ENCODE measurements at regions not wholly inside any gene's neighbourhood (a gene's known extent, or its start where the extent isn't known, plus 50 kb on each side); places are given as distances from the start of the nearest gene placed in this dataset.
"Not testable (repeated sequence)": the region's sequence is repeated elsewhere in the genome, so short reads cannot be mapped to it uniquely, and the experiment has no call there.

- no peak for DNase-seq (ENCODE audit: low read depth, low spot score)
- ChIA-PET CTCF (no interaction called here), POLR2A (no interaction called here)
- H3K4me3 ChIP-seq (ENCODE audit: low read depth, low read length) = no peak overlapping the region
- TF ChIP-seq, protein P1, sequence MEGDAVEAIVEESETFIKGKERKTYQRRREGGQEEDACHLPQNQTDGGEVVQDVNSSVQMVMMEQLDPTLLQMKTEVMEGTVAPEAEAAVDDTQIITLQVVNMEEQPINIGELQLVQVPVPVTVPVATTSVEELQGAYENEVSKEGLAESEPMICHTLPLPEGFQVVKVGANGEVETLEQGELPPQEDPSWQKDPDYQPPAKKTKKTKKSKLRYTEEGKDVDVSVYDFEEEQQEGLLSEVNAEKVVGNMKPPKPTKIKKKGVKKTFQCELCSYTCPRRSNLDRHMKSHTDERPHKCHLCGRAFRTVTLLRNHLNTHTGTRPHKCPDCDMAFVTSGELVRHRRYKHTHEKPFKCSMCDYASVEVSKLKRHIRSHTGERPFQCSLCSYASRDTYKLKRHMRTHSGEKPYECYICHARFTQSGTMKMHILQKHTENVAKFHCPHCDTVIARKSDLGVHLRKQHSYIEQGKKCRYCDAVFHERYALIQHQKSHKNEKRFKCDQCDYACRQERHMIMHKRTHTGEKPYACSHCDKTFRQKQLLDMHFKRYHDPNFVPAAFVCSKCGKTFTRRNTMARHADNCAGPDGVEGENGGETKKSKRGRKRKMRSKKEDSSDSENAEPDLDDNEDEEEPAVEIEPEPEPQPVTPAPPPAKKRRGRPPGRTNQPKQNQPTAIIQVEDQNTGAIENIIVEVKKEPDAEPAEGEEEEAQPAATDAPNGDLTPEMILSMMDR (IDR thresholded peaks at IDR 0.05; ENCODE audit: insufficient read depth, low read length, missing control alignments) = no peak
Measured at GRCh38 chr4:31190671-31191070, 470.5 kb downstream of the PCDH7 start.

DNA sequence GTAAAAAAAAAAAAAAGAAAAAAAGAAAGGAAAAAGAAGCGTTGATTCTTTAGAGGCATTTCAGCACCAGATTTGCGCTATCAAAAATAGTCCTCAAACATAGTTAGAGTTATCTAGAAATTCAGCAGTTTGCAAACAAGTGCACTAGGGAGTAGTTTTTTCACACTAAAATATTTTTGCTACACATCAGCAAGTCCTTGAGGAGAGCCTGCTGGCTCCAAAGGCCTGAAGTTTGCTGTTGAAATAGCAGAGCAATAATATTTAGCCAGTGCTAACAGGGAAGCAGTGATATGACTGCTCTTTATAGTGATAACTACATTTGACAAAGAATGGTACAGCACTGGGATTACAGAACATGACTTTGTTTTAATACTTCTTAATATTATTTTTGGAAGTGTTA lies 472.2 kb downstream of the PCDH7 start:
- POLR2A ChIA-PET = no interaction called here
- H3K4me3 ChIP-seq (ENCODE audit: low read depth, low read length) = no peak overlapping the region
- TF ChIP-seq, protein P1 (IDR thresholded peaks at IDR 0.05; ENCODE audit: insufficient read depth, low read length, missing control alignments) = no peak

GRCh38 chr4:31193521-31193920 lies 473.4 kb downstream of the PCDH7 start:
- TF ChIP-seq, protein P1 (IDR thresholded peaks at IDR 0.05; ENCODE audit: insufficient read depth, low read length, missing control alignments) = no peak
- CTCF ChIA-PET = no interaction called here

More for the DNA sequence above, 472.2 kb downstream of the PCDH7 start:
- no peak for DNase-seq (ENCODE audit: low read depth, low spot score)
- CTCF ChIA-PET = no interaction called here

GRCh38 chr4:31194823-31195222 lies 474.7 kb downstream of the PCDH7 start:
- DNase-seq (ENCODE audit: low read depth, low spot score) = no peak
- CTCF ChIA-PET = no interaction called here
- POLR2A ChIA-PET = no interaction called here

More at GRCh38 chr4:31193521-31193920, 473.4 kb downstream of the PCDH7 start:
- POLR2A ChIA-PET = no interaction called here
- H3K4me3 ChIP-seq (ENCODE audit: low read depth, low read length) = no peak overlapping the region
- no peak for DNase-seq (ENCODE audit: low read depth, low spot score)

DNA sequence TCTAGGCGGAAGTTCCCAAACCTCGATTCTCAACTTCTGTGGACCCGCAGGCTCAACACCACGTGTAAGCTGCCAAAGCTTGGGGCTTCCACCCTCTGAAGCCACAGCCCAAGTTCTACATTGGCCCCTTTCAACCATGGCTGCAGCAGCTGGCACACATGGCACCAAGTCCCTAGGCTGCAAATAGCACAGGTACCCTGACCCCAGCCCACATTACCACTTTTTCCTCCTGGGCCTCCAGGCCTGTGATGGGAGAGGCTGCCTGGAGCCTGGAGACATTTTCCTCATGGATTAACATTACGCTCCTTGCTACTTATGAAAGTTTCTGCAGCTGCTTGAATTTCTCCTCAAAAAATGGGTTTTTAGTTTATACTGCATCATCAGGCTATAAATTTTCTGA lies 479.5 kb downstream of the PCDH7 start:
- no peak overlapping the region for H3K4me3 ChIP-seq (ENCODE audit: low read depth, low read length)
- CTCF ChIA-PET = no interaction called here
- no peak for DNase-seq (ENCODE audit: low read depth, low spot score)
- TF ChIP-seq, protein P1 (IDR thresholded peaks at IDR 0.05; ENCODE audit: insufficient read depth, low read length, missing control alignments) = no peak
- POLR2A ChIA-PET = no interaction called here

More at GRCh38 chr4:31194823-31195222, 474.7 kb downstream of the PCDH7 start:
- H3K4me3 ChIP-seq (ENCODE audit: low read depth, low read length) = no peak overlapping the region
- TF ChIP-seq, protein P1 (IDR thresholded peaks at IDR 0.05; ENCODE audit: insufficient read depth, low read length, missing control alignments) = no peak

GRCh38 chr4:31202054-31202453 lies 481.9 kb downstream of the PCDH7 start:
- H3K4me3 ChIP-seq (ENCODE audit: low read depth, low read length); DNase-seq (ENCODE audit: low read depth, low spot score); POLR2A ChIA-PET; CTCF ChIA-PET: not testable (repeated sequence)

GRCh38 chr4:31204874-31205273 lies 484.7 kb downstream of the PCDH7 start:
- no peak for DNase-seq (ENCODE audit: low read depth, low spot score)
- CTCF ChIA-PET = no interaction called here
- TF ChIP-seq, protein P1 (IDR thresholded peaks at IDR 0.05; ENCODE audit: insufficient read depth, low read length, missing control alignments) = no peak
- no peak overlapping the region for H3K4me3 ChIP-seq (ENCODE audit: low read depth, low read length)
- POLR2A ChIA-PET = no interaction called here
